CD4-positive, alpha-beta T cell treated with Interleukin-17A for 4 hours (primary cell): ENCODE measurements at regions not wholly inside any gene's neighbourhood (a gene's known extent, or its start where the extent isn't known, plus 50 kb on each side); places are given as distances from the start of the nearest gene placed in this dataset.

Source experiments
- DNase-seq: peaks from one replicate; pipeline ENCODE4 v3.0.0-alpha.2; 2020; ENCODE audit warnings: mixed read lengths

GRCh38 chr21:38556390-38556789 lies 58.1 kb upstream of the ERG start:
- no peak for DNase-seq

- no peak for DNase-seq
These were observed 62.9 kb upstream of the ERG start for GRCh38 chr21:38561205-38561604.

GRCh38 chr21:38561613-38562581 lies 63.6 kb upstream of the ERG start:
- no peak for DNase-seq

DNA sequence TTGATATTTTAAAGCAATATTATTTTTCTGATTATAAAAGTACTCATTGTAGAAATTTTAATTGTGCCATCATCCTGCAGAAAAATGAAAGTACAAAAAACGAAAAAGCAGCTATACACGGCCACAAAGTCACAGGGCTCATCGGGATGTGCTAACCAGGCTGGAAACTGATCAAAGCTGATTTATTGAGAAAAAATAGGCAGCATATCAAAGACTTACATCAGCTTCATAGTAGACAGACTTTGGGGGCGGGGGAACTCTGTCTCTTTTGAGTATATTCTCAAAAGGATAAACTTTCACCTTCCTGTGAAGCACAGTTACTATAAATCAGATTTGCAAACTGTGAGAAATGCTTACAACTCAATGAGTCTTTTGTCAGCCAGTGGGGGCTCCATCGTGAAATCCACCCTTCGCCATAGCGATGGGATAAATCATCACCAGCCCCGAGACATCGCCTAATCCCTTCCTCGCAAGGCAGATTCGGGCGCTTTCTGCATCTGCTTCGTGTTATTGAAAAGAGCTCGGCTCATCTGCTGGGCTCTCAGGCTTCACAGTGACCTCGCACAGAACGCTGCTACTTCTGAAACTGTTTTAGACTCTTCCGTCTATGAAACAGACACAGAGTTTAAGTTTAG lies 69.2 kb upstream of the ERG start:
- DNase-seq = no peak

DNA sequence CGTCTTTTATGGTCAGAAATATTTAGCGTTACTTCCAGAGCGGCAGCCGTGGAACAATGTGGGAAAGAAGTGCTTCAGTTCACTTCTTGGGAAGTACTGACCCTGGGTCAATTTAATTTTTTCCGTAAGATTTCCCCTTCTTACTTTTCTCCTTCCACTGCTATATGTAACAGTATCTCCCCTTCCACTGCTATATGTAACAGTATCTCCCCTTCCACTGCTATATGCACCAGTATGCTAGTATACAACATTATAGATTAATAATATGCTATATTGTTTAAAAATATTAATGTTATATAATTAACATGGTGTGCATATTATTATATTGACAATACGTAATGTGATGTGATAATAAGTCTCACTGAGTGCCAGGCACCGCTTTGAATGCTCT lies 69.7 kb upstream of the ERG start:
- no peak for DNase-seq

GRCh38 chr21:38569733-38570132 lies 71.5 kb upstream of the ERG start:
- no peak for DNase-seq

- no peak for DNase-seq
These were observed 72.3 kb upstream of the ERG start for GRCh38 chr21:38570596-38570995.

DNA sequence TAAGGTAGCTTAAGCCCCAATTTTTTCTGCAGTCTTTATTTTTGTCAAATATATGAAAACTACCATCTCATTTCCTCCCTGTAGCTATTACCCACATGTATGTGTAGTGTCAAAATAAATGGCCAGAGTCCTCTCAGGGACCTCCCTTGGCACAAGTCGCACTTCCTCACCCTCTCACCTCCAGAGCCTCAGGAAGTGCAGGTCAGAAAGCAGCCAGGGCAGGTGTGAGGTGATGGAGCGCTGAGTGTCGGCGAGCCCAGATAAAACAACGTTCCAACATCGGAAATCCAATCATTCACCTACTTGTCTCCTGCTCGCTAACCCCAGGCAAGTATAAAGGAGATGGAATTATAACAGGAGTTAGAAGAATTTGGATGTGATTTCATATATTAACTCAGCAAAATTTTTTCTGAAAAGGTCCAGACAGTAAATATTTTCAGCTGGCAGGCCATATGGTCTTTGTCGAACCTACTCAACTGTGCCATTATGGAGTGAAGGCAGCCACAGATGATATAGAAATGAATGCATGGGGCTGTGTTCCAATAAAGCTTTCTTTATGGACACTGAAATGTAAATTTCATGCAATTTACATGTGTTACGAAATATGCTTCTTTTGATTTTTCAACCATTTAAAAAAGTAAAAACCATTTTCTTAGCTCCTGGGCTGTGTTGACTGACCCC lies 76.8 kb upstream of the ERG start:
- DNase-seq = no peak

- DNase-seq = no peak
These were observed 79.6 kb upstream of the ERG start for GRCh38 chr21:38577887-38578286.

DNA sequence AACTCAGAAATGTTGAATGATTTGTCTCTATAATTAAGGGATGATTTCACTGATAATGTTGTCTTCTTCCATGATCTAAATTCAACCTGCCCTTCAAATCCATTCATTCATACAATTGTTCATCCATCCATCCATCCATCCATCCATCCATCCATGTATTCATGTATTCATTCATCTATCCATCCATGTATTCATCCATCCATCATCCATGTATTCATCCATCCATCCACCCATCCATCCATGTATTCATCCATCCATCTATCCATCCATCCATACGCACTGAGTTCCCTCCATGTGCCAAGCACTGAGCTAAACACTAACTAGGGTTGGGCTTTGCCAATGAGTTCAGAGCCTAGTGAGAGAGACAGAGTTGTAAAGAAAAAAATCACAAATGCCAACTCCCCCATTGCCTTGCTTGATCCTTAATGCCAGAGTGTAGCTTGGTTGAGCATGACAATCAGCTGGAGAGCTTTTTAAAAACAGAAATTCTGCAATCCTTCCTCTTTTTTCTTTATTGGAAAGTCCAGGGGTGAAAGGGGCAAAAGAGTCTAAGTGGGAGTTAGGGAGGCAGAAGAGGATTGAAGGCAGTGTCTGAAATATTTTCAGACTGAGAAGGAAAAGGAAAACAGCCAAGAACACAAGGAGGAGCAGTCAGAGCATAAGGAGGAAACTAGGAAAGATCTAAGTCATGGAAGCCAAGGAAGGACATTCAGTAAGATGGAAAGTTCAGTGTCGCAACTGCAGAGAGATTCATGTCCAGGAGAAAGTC lies 92.4 kb upstream of the ERG start:
- no peak for DNase-seq

DNA sequence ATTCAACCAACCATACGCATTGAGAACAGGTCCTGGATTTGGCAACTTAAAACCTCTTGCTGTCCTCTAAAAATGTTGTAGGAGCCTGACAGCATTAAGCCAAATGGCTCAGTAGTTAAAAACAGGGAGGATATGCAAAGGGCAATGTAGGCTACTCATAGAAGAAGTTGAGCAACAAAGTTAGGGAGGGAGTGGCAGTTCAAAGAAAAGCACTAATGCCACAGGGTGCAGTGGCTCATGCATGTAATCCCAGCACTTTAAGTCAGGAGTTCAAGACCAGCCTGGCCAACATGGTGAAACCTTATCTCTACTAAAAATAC lies 92.9 kb upstream of the ERG start:
- DNase-seq = no peak

DNA sequence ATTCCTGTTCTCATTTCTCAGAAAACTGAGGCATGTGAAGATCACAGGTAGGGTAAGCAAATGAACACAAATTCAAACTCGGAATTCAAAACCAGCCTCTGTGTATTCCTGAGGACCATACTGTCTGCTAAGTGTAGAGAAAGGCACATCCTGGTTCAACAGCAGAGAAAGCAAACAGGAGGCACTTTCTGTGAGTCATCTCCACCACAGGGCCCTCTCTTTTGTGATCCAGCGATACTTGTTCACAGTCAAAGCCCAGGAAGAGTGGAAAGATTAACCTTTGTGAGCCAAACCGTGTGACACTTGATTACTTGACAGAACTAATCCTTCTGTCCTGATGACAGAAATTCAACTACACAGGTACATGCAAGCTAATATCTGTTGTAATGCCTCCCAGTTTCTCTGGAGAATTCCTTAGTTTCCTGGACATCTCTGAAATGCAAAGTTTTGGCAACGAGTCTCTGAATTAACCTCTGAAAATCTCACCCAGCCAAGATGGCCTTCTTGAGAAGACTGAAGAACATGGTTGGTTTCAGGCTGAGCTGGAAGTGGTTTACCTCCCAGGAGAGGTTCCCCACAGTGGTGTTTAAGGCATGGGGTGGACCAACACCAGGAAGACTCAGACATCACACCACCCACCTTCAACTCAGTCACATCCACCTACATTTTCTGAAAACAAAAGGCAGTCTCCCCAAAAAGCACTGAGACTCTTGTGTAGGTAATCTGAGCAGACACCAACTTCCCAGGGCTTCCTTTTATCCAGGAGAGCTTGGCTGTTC lies 98.2 kb upstream of the ERG start:
- no peak for DNase-seq

DNA sequence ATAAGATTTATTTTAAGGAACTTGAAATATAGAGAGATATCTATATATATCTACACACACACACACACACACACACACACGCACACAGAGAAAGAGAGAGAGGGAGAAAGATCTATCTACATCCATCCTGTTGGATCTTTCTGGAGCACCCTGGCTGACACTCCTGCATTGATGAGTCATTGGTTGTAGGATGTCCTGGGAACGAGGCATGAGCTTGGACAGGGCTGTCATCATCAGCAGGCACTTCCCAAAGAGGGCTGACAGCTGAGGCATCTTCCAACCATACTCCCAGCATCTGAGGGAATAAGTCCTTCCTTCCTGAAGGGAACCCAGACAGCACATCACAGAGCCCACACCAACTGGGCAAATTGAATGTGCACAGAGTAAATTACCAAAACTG lies 99.1 kb upstream of the ERG start:
- DNase-seq = no peak

DNA sequence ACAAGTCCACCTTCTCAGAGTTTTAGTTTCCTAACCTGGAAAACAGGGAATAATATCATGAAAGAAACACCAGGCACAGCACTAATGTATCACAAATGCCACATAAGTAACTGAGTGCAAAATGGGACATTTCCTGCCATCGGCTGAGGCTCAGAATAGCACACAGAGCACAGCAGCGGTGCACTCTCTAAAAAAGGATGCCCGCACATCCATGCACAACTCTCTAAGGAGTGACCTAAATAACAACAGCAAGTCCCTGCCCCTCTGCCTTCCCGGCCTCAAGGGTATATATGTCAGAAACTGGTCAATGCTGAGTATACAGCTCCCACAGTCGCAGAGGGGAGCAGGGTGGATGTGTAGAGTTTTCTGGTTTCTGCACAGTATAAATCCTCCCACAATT lies 100.1 kb upstream of the ERG start:
- no peak for DNase-seq

GRCh38 chr21:38599381-38599975 lies 101.2 kb upstream of the ERG start:
- no peak for DNase-seq

- DNase-seq = no peak
These were observed 101.8 kb upstream of the ERG start for GRCh38 chr21:38600106-38600505.

GRCh38 chr21:38605236-38605635 lies 107.0 kb upstream of the ERG start:
- DNase-seq = no peak

DNA sequence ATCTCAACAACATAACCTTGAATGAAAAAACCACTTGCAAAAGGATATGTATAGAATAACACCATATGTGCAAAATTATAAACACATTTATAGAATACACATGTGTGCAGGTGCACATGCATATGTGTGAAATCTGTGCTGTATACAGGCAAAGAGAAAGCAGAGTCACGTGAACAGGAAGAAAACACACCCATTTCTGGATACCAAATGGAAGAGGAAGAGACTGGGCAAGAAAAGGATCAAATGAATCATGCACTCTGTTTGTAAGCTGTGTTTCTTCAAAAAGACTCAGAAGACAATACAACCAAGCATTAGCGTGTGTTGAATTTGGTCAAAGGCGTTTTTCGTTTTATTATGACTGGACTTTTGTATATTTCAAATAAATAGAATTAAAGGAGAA lies 111.3 kb upstream of the ERG start:
- no peak for DNase-seq

DNA sequence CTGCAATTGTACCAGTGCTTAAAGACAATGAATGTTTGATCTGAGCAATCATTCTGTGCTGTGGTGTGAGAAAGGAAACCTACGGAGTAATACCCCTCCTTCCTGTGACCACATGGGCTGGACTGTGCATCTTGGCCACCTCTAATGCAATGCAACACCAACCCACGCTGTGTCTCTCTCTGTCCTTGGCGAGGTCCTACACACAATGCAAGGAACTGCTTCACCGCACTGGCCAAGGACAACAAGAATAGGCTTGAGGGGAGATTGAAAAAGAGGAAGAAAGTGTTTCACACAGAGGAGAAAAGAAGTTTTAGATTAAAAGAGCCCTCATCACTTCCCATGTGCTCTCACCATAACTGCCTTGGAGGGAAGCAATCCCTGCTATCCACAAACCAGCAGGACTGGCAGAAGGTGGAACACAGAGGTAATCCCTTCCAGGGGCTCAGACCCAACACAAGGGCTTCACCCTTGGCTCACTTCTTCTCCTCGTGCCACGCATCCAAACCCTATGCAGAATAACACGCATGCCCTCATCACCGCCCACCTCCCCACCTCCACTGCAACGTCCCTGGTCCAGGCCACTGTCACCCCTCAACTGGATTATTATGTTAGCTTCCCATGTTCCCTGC lies 112.5 kb upstream of the ERG start:
- DNase-seq = no peak

DNA sequence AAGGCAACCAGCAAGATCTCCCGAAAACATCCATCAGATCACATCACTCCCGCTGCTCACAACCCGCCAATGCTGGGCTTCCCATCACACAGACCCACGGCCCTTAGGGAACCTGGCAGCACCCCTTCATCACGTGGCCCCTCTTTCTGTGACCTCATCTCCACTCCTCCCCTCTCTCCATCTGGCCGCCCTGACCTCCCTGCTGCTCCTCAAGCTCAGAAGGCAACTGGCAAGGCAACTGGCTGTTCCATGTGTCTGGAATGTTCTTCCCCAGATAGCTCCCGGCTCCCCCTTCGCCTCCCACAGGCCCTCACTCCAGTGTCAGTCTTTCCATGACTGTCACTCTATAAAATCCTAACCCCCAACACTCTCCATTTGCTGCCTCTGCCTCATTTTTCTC lies 113.0 kb upstream of the ERG start:
- DNase-seq = no peak

DNA sequence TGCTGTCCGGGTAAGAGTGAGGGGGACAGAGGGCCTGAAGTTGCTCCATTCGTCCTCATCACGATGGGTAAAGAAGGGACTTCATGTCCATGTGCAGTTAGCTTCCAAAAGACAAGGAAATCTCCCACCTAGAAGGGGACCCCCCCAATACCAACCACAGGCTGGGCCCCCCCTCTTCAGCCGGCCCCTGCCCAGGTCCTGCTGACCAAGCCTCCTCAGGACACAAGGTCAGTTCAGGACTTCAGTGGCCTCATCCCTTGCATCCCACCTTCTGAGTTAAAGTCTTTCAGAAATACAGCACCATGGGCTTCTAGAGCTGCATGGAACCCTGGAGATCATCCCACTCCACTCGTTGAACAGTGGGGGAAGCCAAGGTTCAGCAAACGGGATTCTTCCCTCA lies 115.4 kb upstream of the ERG start:
- no peak for DNase-seq

DNA sequence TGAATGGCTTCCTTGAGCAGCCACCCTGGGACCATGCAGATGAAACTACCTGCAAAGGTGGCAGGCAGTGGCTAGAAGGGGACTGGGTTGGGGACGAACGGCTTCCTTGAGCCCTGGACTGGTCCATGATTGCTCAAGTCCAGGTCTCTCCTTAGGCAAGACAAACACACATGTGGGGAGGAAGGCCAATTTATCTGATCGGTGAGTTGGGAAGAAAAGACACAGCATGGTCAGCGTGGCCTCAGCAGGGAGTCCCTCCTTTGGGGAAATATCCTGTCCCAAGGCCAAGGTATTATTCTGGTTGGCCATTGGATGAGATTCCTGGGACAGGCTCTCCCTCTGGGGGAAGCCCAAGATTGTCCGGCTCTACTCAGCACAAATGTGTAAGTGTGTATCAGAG lies 116.3 kb upstream of the ERG start:
- DNase-seq = no peak
